Osteocyte (in vitro differentiated cells): ENCODE measurements at regions not wholly inside any gene's neighbourhood (a gene's known extent, or its start where the extent isn't known, plus 50 kb on each side); places are given as distances from the start of the nearest gene placed in this dataset.
"Not testable (repeated sequence)": the region's sequence is repeated elsewhere in the genome, so short reads cannot be mapped to it uniquely, and the experiment has no call there.

Experiments used
- DNase-seq: peaks from one replicate; pipeline ENCODE4 v3.0.0; 2021; ENCODE audit warnings: mixed read lengths; ENCODE audit not compliant: unreplicated experiment; ENCODE audit errors: extremely low spot score
- H3K27ac Mint-ChIP-seq: one replicate; pipeline ENCODE4 v1.8.0; 2021; ENCODE audit warnings: mild to moderate bottlenecking, mixed read lengths; ENCODE audit not compliant: unreplicated experiment
- H3K27me3 Mint-ChIP-seq: one replicate; pipeline ENCODE4 v1.8.0; 2021; ENCODE audit warnings: mixed read lengths; ENCODE audit not compliant: unreplicated experiment
- H3K36me3 Mint-ChIP-seq: one replicate; pipeline ENCODE4 v1.8.0; 2021; ENCODE audit warnings: mixed read lengths; ENCODE audit not compliant: unreplicated experiment
- H3K4me1 Mint-ChIP-seq: one replicate; pipeline ENCODE4 v1.8.0; 2021; ENCODE audit warnings: mixed read lengths; ENCODE audit not compliant: unreplicated experiment
- H3K4me3 Mint-ChIP-seq: one replicate; pipeline ENCODE4 v1.8.0; 2021; ENCODE audit warnings: mild to moderate bottlenecking, moderate library complexity, mixed read lengths; ENCODE audit not compliant: unreplicated experiment
- H3K9me3 Mint-ChIP-seq: one replicate; pipeline ENCODE4 v1.8.0; 2021; ENCODE audit warnings: mixed read lengths; ENCODE audit not compliant: unreplicated experiment
- CTCF ChIP-seq: fragments of 200-600 bp; sonication (generic); IDR thresholded peaks from 2 replicates; pipeline ENCODE4 v1.5.0; 2021; ENCODE audit warnings: antibody characterized with exemption, mild to moderate bottlenecking, moderate library complexity

- no peaks in the 10 kb centered on the region for H3K9me3 Mint-ChIP-seq
- TF ChIP-seq CTCF, result no peak
- no peaks in the 10 kb centered on the region for H3K36me3 Mint-ChIP-seq
- no peak overlapping the region for H3K4me3 Mint-ChIP-seq
- H3K27ac Mint-ChIP-seq, result no peak overlapping the region
- peaks cover 8% of the 10 kb centered on the region for H3K27me3 Mint-ChIP-seq
- peaks cover 3% of the 10 kb centered on the region for H3K4me1 Mint-ChIP-seq
- DNase-seq, result no peak
Observed at GRCh38 chr13:22789916-22790315, 390.9 kb upstream of the SGCG start.

- Mint-ChIP-seq H3K27ac (no peak overlapping the region), H3K36me3 (no peaks in the 10 kb centered on the region), H3K27me3 (peaks cover 12% of the 10 kb centered on the region), H3K4me1 (peaks cover 3% of the 10 kb centered on the region), H3K4me3 (no peak overlapping the region), H3K9me3 (no peaks in the 10 kb centered on the region)
- no peak for TF ChIP-seq CTCF
- no peak for DNase-seq
Observed at GRCh38 chr13:22793598-22794134, 387.1 kb upstream of the SGCG start.

- H3K36me3 Mint-ChIP-seq, result no peaks in the 10 kb centered on the region
Observed at GRCh38 chr13:22800526-22801401, 380.0 kb upstream of the SGCG start.

GRCh38 chr13:22801402-22802003 is 379.3 kb upstream of the SGCG start:
- DNase-seq, result no peak
- H3K27me3 Mint-ChIP-seq, result peaks cover 6% of the 10 kb centered on the region
- no peak overlapping the region for H3K27ac Mint-ChIP-seq
- H3K9me3 Mint-ChIP-seq, result no peaks in the 10 kb centered on the region
- no peak overlapping the region for H3K4me3 Mint-ChIP-seq
- TF ChIP-seq CTCF, result peak; percentile 46
- no peaks in the 10 kb centered on the region for H3K36me3 Mint-ChIP-seq
- no peaks in the 10 kb centered on the region for H3K4me1 Mint-ChIP-seq

More at GRCh38 chr13:22800526-22801401, 380.0 kb upstream of the SGCG start:
- Mint-ChIP-seq H3K9me3 (no peaks in the 10 kb centered on the region), H3K4me1 (no peaks in the 10 kb centered on the region), H3K27ac (no peak overlapping the region), H3K4me3 (no peak overlapping the region), H3K27me3 (peaks cover 6% of the 10 kb centered on the region)
- no peak for TF ChIP-seq CTCF
- no peak for DNase-seq

GRCh38 chr13:22812793-22813192 is 368.0 kb upstream of the SGCG start:
- H3K9me3 Mint-ChIP-seq, result no peaks in the 10 kb centered on the region
- H3K27ac Mint-ChIP-seq, result no peak overlapping the region
- H3K4me3 Mint-ChIP-seq, result no peak overlapping the region
- no peaks in the 10 kb centered on the region for H3K4me1 Mint-ChIP-seq
- DNase-seq, result no peak
- no peaks in the 10 kb centered on the region for H3K36me3 Mint-ChIP-seq
- TF ChIP-seq CTCF, result no peak
- H3K27me3 Mint-ChIP-seq, result no peaks in the 10 kb centered on the region

GRCh38 chr13:22813531-22814377 is 367.0 kb upstream of the SGCG start:
- H3K27ac Mint-ChIP-seq, H3K27me3 Mint-ChIP-seq, H3K4me3 Mint-ChIP-seq, DNase-seq, H3K36me3 Mint-ChIP-seq, H3K4me1 Mint-ChIP-seq, H3K9me3 Mint-ChIP-seq: not testable (repeated sequence)

- H3K27ac Mint-ChIP-seq, H3K4me3 Mint-ChIP-seq, H3K9me3 Mint-ChIP-seq, H3K36me3 Mint-ChIP-seq, H3K27me3 Mint-ChIP-seq, H3K4me1 Mint-ChIP-seq, DNase-seq: not testable (repeated sequence)
Observed at GRCh38 chr13:22814433-22814832, 366.3 kb upstream of the SGCG start.
